SK-N-SH treated with all-trans-retinoic acid at 6 μM for 48 hours (cell line): ENCODE measurements at regions not wholly inside any gene's neighbourhood (a gene's known extent, or its start where the extent isn't known, plus 50 kb on each side); places are given as distances from the start of the nearest gene placed in this dataset.
A peak's percentile ranks its signal among the peaks of the same experiment; 100 is the strongest.

ENCODE experiments used
- ATAC-seq: fragments of 200-7000 bp; cut with Tn5 transposase; 3 replicates; pipeline ENCODE4 v1.9.1; 2020; ENCODE audit warnings: mild to moderate bottlenecking, moderate library complexity
- ARNTL ChIP-seq: fragments of 450-650 bp; formaldehyde crosslinking; IDR thresholded peaks from 2 replicates; pipeline ENCODE4 v1.5.0; 2020; ENCODE audit warnings: low read depth, mild to moderate bottlenecking, moderate library complexity, borderline replicate concordance
- CREB5 ChIP-seq: fragments of 250-450 bp; sonication (Bioruptor Pico); IDR thresholded peaks from 2 replicates; pipeline ENCODE4 v1.5.1; 2020; ENCODE audit warnings: low read depth, mild to moderate bottlenecking, moderate library complexity
- CSDC2 ChIP-seq: fragments of 250-450 bp; sonication (Bioruptor Pico); IDR thresholded peaks from 2 replicates; pipeline ENCODE4 v1.5.0; 2020; ENCODE audit warnings: mild to moderate bottlenecking, moderate library complexity
- CSRNP3 ChIP-seq: fragments of 250-450 bp; sonication (Bioruptor Pico); IDR thresholded peaks from 2 replicates; pipeline ENCODE4 v1.5.1; 2021; ENCODE audit warnings: mild to moderate bottlenecking, moderate library complexity
- ESRRG ChIP-seq: fragments of 250-450 bp; sonication (Bioruptor Pico); IDR thresholded peaks from 2 replicates; pipeline ENCODE4 v1.6.1; 2021; ENCODE audit warnings: mild to moderate bottlenecking
- GLIS3 ChIP-seq: fragments of 250-450 bp; sonication (Bioruptor Pico); IDR thresholded peaks from 2 replicates; pipeline ENCODE4 v1.5.0; 2020; ENCODE audit warnings: mild to moderate bottlenecking, moderate library complexity
- ISL1 ChIP-seq: fragments of 250-450 bp; sonication (Bioruptor Pico); IDR thresholded peaks from 2 replicates; pipeline ENCODE4 v2.1.2; 2022; ENCODE audit warnings: mild to moderate bottlenecking, moderate library complexity
- OSR1 ChIP-seq: fragments of 250-450 bp; sonication (Bioruptor Pico); IDR thresholded peaks from 2 replicates; pipeline ENCODE4 v1.8.0; 2022; ENCODE audit warnings: moderate library complexity, mild to moderate bottlenecking, inconsistent platforms
- PATZ1 ChIP-seq: fragments of 250-450 bp; sonication (Bioruptor Pico); IDR thresholded peaks from 2 replicates; pipeline ENCODE4 v1.8.0; 2020; ENCODE audit warnings: mild to moderate bottlenecking, moderate library complexity, borderline replicate concordance
- POU6F1 ChIP-seq: fragments of 250-450 bp; sonication (Bioruptor Pico); IDR thresholded peaks from 2 replicates; pipeline ENCODE4 v1.8.0; 2021; ENCODE audit warnings: low read depth, mild to moderate bottlenecking, moderate library complexity, borderline replicate concordance
- PPARA ChIP-seq: fragments of 250-450 bp; sonication (Bioruptor Pico); IDR thresholded peaks from 2 replicates; pipeline ENCODE4 v1.5.0; 2020; ENCODE audit warnings: mild to moderate bottlenecking, borderline replicate concordance
- RARB ChIP-seq: fragments of 250-450 bp; sonication (Bioruptor Pico); IDR thresholded peaks from 2 replicates; pipeline ENCODE4 v1.8.0; 2021; ENCODE audit warnings: mild to moderate bottlenecking, moderate library complexity
- SNAI2 ChIP-seq: fragments of 250-450 bp; sonication (Bioruptor Pico); IDR thresholded peaks from 2 replicates; pipeline ENCODE4 v1.5.0; 2020; ENCODE audit warnings: mild to moderate bottlenecking, moderate library complexity
- TOX ChIP-seq: fragments of 250-450 bp; sonication (Bioruptor Pico); IDR thresholded peaks from 2 replicates; pipeline ENCODE4 v1.8.0; 2021; ENCODE audit warnings: mild to moderate bottlenecking, moderate library complexity, borderline replicate concordance
- TSHZ2 ChIP-seq: fragments of 250-450 bp; sonication (Bioruptor Pico); IDR thresholded peaks from 2 replicates; pipeline ENCODE4 v1.5.0; 2020; ENCODE audit warnings: mild to moderate bottlenecking, moderate library complexity
- ZC3H10 ChIP-seq: fragments of 250-450 bp; sonication (Bioruptor Pico); IDR thresholded peaks from 2 replicates; pipeline ENCODE4 v1.5.1; 2021; ENCODE audit warnings: mild to moderate bottlenecking, moderate library complexity
- ZFP3 ChIP-seq: fragments of 250-450 bp; sonication (Bioruptor Pico); IDR thresholded peaks from 2 replicates; pipeline ENCODE4 v1.5.0; 2020; ENCODE audit warnings: mild to moderate bottlenecking, moderate library complexity
- ZFP30 ChIP-seq: fragments of 450-650 bp; formaldehyde crosslinking; IDR thresholded peaks from 2 replicates; pipeline ENCODE4 v1.5.0; 2022; ENCODE audit warnings: mild to moderate bottlenecking, moderate library complexity
- ZNF565 ChIP-seq: fragments of 450-650 bp; formaldehyde crosslinking; conservative IDR thresholded peaks from 2 replicates; pipeline ENCODE4 v1.5.0; 2020; ENCODE audit warnings: low read depth, mild to moderate bottlenecking, moderate library complexity
- ZNF70 ChIP-seq: fragments of 450-650 bp; formaldehyde crosslinking; IDR thresholded peaks from 2 replicates; pipeline ENCODE4 v1.5.0; 2020; ENCODE audit warnings: mild to moderate bottlenecking, moderate library complexity
- ZNF8 ChIP-seq: fragments of 450-650 bp; formaldehyde crosslinking; IDR thresholded peaks from 2 replicates; pipeline ENCODE4 v1.5.0; 2020; ENCODE audit warnings: mild to moderate bottlenecking, moderate library complexity

GRCh38 chr18:22840606-22841144 is 92.5 kb upstream of the RBBP8 start:
- TF ChIP-seq RARB, result no peak
- TF ChIP-seq GLIS3 (CRISPR knock-in tag), result no peak
- TF ChIP-seq CREB5 (CRISPR knock-in tag), result no peak
- TF ChIP-seq ZNF8 (CRISPR knock-in tag), result no peak
- TF ChIP-seq ARNTL, result no peak
- no peak for TF ChIP-seq PPARA
- TF ChIP-seq ZNF70 (CRISPR knock-in tag), result no peak
- no peak for TF ChIP-seq TOX (CRISPR knock-in tag)
- TF ChIP-seq POU6F1 (CRISPR knock-in tag), result no peak
- TF ChIP-seq ZC3H10 (CRISPR knock-in tag), result no peak
- TF ChIP-seq CSDC2 (CRISPR knock-in tag), result no peak
- no peak for TF ChIP-seq SNAI2 (CRISPR knock-in tag)
- TF ChIP-seq ZNF565 (CRISPR knock-in tag), result no peak
- TF ChIP-seq PATZ1, result no peak
- no peak for TF ChIP-seq ZFP30 (CRISPR knock-in tag)
- TF ChIP-seq ZFP3, result no peak
- TF ChIP-seq OSR1 (CRISPR knock-in tag), result no peak
- no peak for TF ChIP-seq CSRNP3 (CRISPR knock-in tag)
- TF ChIP-seq ESRRG, result no peak
- no peak for ATAC-seq

GRCh38 chr18:22841840-22842239 is 91.3 kb upstream of the RBBP8 start:
- ATAC-seq, result no peak
- TF ChIP-seq POU6F1 (CRISPR knock-in tag) (no peak), ISL1 (CRISPR knock-in tag) (peak; percentile 77)

- ATAC-seq, result no peak
- TF ChIP-seq TSHZ2 (CRISPR knock-in tag) (no peak), ESRRG (no peak)
These were observed 88.9 kb upstream of the RBBP8 start for GRCh38 chr18:22844190-22844589.
